Upper lobe of left lung (tissue), 6 donors: ENCODE measurements at regions not wholly inside any gene's neighbourhood (a gene's known extent, or its start where the extent isn't known, plus 50 kb on each side); places are given as distances from the start of the nearest gene placed in this dataset.
A peak's percentile ranks its signal among the peaks of the same experiment; 100 is the strongest.
"Not testable (repeated sequence)": the region's sequence is repeated elsewhere in the genome, so short reads cannot be mapped to it uniquely, and the experiment has no call there.

Experiments
- ATAC-seq, 2 donors: fragments of 200-7000 bp; cut with Tn5 transposase; one replicate each; pipeline ENCODE4 v1.9.1; 2022; ENCODE audit warnings: mild to moderate bottlenecking in 2 of 2, moderate library complexity in 2 of 2; ENCODE audit not compliant: low FRiP score in 2 of 2
- DNase-seq, 2 donors: peaks; one replicate each; pipeline ENCODE4 v3.0.0-alpha.2; 2019 to 2020
- H3K27ac ChIP-seq, 4 donors: fragments of 200-600 bp; sonication (generic); one replicate each; pipeline ENCODE4 v1.5.1; 2016 to 2019
- H3K27me3 ChIP-seq, 4 donors: fragments of 200-600 bp; sonication (generic); one replicate each; pipeline ENCODE4 v1.5.1; 2017 to 2019
- H3K36me3 ChIP-seq, 4 donors: fragments of 200-600 bp; sonication (generic); one replicate each; pipeline ENCODE4 v1.5.1; 2016 to 2019
- H3K4me1 ChIP-seq, 4 donors: fragments of 200-600 bp; sonication (generic); one replicate each; pipeline ENCODE4 v1.5.1; 2018 to 2019
- H3K4me3 ChIP-seq, 4 donors: fragments of 200-600 bp; sonication (generic); one replicate each; pipeline ENCODE4 v1.5.1; 2017 to 2019; ENCODE audit warnings: mild to moderate bottlenecking in 2 of 4, moderate library complexity in 1 of 4
- H3K9me3 ChIP-seq, 4 donors: fragments of 200-600 bp; sonication (generic); one replicate each; pipeline ENCODE4 v1.5.1; 2018 to 2019
- CTCF ChIP-seq, 6 experiments: fragments of 450-650 bp in 4 of 6; fragments of 200-600 bp in 2 of 6; sonication (generic) in 2 of 6; IDR thresholded peaks; one replicate each; pipeline ENCODE4 v1.5.1; 2016 to 2019; ENCODE audit warnings: antibody characterized with exemption in 6 of 6
- EP300 ChIP-seq, 4 donors: sonication (generic); formaldehyde crosslinking; IDR thresholded peaks; one replicate each; pipeline ENCODE4 v1.5.1; 2017; ENCODE audit warnings: antibody characterized with exemption in 4 of 4, control low read depth in 2 of 4
- POLR2A ChIP-seq, 4 donors: fragments of 450-650 bp; IDR thresholded peaks; one replicate each; pipeline ENCODE4 v1.5.1; 2016 to 2017; ENCODE audit warnings: antibody characterized with exemption in 4 of 4, mild to moderate bottlenecking in 2 of 4
- POLR2AphosphoS5 ChIP-seq, 2 donors: sonication (generic); formaldehyde crosslinking; IDR thresholded peaks; one replicate each; pipeline ENCODE4 v1.5.1; 2017; ENCODE audit warnings: antibody characterized with exemption in 2 of 2
- WGBS, 2 donors: methylation state at CpG; one replicate each; pipeline ENCODE4 v1.1.5; 2017 to 2018; 5-methylcytosine and 5-hydroxymethylcytosine counted together
- donor health status: DM: no; HTN: no; CAD: no; lungs with moderate emphysema.
- donor health status: DM: no; HTN: yes; CAD: no; lungs with severe emphysema.

GRCh38 chr5:122515210-122515609 is 203.2 kb downstream of the SNCAIP start:
- peak in 1 of 2 donors; percentile 27 for DNase-seq
- H3K27me3 ChIP-seq, H3K4me1 ChIP-seq, ATAC-seq, H3K36me3 ChIP-seq, H3K4me3 ChIP-seq, H3K27ac ChIP-seq, H3K9me3 ChIP-seq: not testable (repeated sequence)
- 92 to 94% methylated on average over 23 of the region's 23 CpGs for WGBS, 2 donors

DNA sequence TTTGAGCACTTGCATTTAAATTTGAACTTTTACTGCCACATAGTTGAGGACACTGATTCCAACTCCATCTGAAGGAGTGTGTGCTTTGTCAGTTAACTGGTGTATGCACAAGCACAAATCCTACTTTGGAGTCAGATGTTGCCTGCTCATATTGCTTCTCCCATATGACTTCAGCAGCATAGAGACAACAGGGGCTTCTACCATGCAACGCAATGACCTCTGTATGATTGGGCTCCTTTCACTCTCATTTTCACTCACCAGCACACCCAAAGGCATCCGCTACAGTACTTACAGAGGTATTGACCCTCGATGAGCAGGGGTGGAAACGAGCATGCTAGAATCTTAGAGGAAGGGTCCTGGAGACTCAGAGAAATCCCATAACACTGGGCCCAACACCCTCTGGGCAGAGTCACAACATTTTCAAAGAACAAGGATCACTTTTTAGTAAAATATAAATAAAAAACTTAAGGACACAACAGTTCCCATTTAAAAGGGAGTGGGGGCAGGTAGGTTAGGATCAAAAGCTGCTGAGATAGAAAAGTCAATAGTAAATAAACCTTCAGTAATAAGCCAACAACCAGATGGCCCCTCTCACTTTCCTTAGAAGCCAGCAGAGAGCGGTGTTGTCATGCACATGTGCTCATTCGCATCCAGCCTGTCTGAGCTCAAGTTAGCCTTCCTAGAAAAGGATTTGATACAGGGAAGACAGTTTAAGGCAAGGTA is 203.8 kb downstream of the SNCAIP start:
- peak; percentile 15 to 66 (median 50) for TF ChIP-seq CTCF (IDR thresholded peaks at IDR 0.05)
- TF ChIP-seq POLR2AphosphoS5 (IDR thresholded peaks at IDR 0.05): no peak
- H3K4me3 ChIP-seq: no peak overlapping the region
- H3K27ac ChIP-seq: no peak overlapping the region
- no peaks in the 10 kb centered on the region for H3K9me3 ChIP-seq
- H3K27me3 ChIP-seq: no peaks in the 10 kb centered on the region
- DNase-seq (peak in 1 of 2 donors; percentile 36), ATAC-seq (peak in 1 of 2 donors; percentile 91)
- no peaks in the 10 kb centered on the region for H3K4me1 ChIP-seq
- no peaks in the 10 kb centered on the region for H3K36me3 ChIP-seq
- WGBS, 2 donors: 59 to 60% methylated on average over 6 of the region's 6 CpGs

- TF ChIP-seq CTCF (IDR thresholded peaks at IDR 0.05) (no peak), EP300 (IDR thresholded peaks at IDR 0.05) (no peak)
- Histone ChIP-seq H3K36me3 (no peaks in the 10 kb centered on the region), H3K4me3 (no peak overlapping the region), H3K4me1 (no peaks in the 10 kb centered on the region), H3K27ac (no peak overlapping the region), H3K27me3 (no peaks in the 10 kb centered on the region), H3K9me3 (no peaks in the 10 kb centered on the region)
- WGBS, 2 donors: 65 to 73% methylated on average over 4 of the region's 4 CpGs
- no peak for DNase-seq
- no peak for ATAC-seq
Measured at GRCh38 chr5:122516432-122516743, 204.4 kb downstream of the SNCAIP start.

DNA sequence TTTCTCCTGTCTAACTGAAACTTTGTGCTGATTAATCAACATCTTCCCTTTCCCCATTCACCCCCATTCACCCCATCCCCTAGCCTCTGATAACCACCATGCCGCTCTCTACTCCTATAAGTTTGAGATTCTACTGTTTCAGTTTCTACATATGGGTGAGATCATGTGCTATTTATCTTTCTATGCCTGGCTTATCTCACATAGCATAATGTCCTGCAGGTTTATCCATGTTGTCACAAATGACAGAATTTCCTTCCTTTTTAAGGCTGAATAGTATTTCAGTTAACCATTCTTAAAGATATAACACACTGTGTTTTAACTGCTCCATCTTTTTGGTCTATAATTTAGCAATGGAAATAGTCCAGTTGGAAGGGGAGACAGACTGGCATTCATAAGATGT is 205.1 kb downstream of the SNCAIP start:
- WGBS, 2 donors: 85 to 88% methylated on average over 1 of the region's 1 CpG
- Histone ChIP-seq H3K36me3 (no peaks in the 10 kb centered on the region), H3K27me3 (no peaks in the 10 kb centered on the region), H3K4me3 (no peak overlapping the region), H3K27ac (no peak overlapping the region), H3K9me3 (no peaks in the 10 kb centered on the region), H3K4me1 (no peaks in the 10 kb centered on the region)
- TF ChIP-seq POLR2A (IDR thresholded peaks at IDR 0.05) (no peak), EP300 (IDR thresholded peaks at IDR 0.05) (no peak), POLR2AphosphoS5 (IDR thresholded peaks at IDR 0.05) (no peak), CTCF (IDR thresholded peaks at IDR 0.05) (no peak)
- DNase-seq (no peak), ATAC-seq (no peak)

GRCh38 chr5:122523776-122524175 is 211.7 kb downstream of the SNCAIP start:
- Histone ChIP-seq H3K27me3 (no peaks in the 10 kb centered on the region), H3K9me3 (no peaks in the 10 kb centered on the region), H3K4me3 (no peak overlapping the region), H3K36me3 (no peaks in the 10 kb centered on the region), H3K4me1 (no peaks in the 10 kb centered on the region), H3K27ac (no peak overlapping the region)
- DNase-seq (no peak), ATAC-seq (no peak)
- TF ChIP-seq CTCF (IDR thresholded peaks at IDR 0.05) (no peak), POLR2AphosphoS5 (IDR thresholded peaks at IDR 0.05) (no peak), EP300 (IDR thresholded peaks at IDR 0.05) (no peak), POLR2A (IDR thresholded peaks at IDR 0.05) (no peak)
- whole genome bisulfite sequencing, 2 donors: 76 to 82% methylated on average over 6 of the region's 6 CpGs
